ENCODE measurements at regions not wholly inside any gene's neighbourhood (a gene's known extent, or its start where the extent isn't known, plus 50 kb on each side); places are given as distances from the start of the nearest gene placed in this dataset.

DNA sequence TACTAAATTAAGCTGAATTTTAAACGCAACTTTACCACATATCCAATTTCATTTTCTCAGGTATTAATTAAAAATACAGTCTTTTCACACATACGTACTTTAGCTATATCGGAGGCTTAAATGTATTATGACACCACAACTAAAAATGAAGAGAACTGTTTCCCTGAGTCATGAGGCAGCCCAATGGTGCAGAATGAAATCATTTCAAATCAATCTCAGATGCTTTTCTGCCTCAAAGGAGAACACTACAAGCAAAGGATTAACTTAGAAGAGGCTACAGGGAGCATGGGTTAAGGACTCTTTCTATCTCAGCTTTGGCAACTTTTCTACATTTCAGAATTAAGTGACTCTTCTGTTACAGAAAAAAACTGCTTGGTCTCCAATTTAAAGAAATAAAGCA lies 516.3 kb upstream of the HTR2A start:
- H3K4me3 Mint-ChIP-seq = no peak overlapping the region
- H3K36me3 Mint-ChIP-seq (ENCODE audit: low read depth) = no peaks in the 10 kb centered on the region
- no peaks in the 10 kb centered on the region for H3K27me3 Mint-ChIP-seq
- H3K4me1 Mint-ChIP-seq = no peaks in the 10 kb centered on the region
- DNase-seq (no peak), ATAC-seq (no peak)
- no peaks in the 10 kb centered on the region for H3K9me3 ChIP-seq (ENCODE audit: control insufficient read depth, low read length, poor library complexity, severe bottlenecking)
- no peak overlapping the region for H3K27ac Mint-ChIP-seq

DNA sequence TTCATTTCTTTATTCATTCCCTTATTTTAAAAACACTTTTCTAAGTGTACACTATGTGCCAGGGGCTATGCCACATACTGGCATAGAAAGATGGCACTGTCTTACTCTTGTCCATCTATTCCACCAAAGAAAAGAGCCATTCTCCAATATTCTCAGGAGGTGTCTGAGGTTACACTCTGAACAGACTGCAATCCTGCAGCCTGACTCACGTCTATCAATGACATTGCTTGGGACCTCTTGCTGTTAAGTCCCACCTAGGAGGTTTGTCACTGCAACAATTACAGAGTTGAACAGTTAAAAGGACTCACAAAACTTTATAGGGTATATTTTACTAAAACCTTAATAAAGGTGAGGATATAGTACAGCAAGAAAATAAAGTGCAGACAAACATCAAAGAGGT lies 512.9 kb upstream of the HTR2A start:
- Mint-ChIP-seq H3K4me3 (no peak overlapping the region), H3K36me3 (ENCODE audit: low read depth) (no peaks in the 10 kb centered on the region), H3K27me3 (no peaks in the 10 kb centered on the region), H3K27ac (no peak overlapping the region), H3K4me1 (no peaks in the 10 kb centered on the region)
- DNase-seq = no peak
- no peaks in the 10 kb centered on the region for H3K9me3 ChIP-seq (ENCODE audit: control insufficient read depth, low read length, poor library complexity, severe bottlenecking)
- no peak for ATAC-seq

GRCh38 chr13:47408546-47409319 lies 511.9 kb upstream of the HTR2A start:
- H3K9me3 ChIP-seq (ENCODE audit: control insufficient read depth, low read length, poor library complexity, severe bottlenecking) = no peaks in the 10 kb centered on the region
- Mint-ChIP-seq H3K4me1 (no peaks in the 10 kb centered on the region), H3K27ac (no peak overlapping the region), H3K27me3 (no peaks in the 10 kb centered on the region), H3K4me3 (no peak overlapping the region), H3K36me3 (ENCODE audit: low read depth) (no peaks in the 10 kb centered on the region)
- ATAC-seq = no peak
- no peak for DNase-seq

DNA sequence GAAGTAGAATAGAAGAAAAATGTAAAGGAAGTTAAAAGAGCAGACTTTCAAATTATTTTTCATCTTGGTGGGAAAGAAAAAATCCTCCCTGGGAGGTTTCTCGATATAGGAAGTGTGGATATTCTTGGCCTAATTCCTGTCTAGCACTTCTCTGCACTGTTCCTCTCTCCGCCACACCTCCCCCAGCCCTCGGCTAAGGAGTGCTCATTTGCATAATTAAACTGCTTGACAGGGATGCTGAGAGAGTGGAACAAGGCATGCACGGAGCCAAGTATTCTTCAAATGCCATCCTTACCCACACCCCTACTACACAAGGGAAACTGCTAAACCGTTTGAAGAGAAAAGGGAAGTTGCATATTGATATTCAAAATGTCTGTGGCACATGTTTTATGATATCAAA lies 511.0 kb upstream of the HTR2A start:
- H3K27me3 Mint-ChIP-seq = no peaks in the 10 kb centered on the region
- no peaks in the 10 kb centered on the region for H3K4me1 Mint-ChIP-seq
- no peaks in the 10 kb centered on the region for H3K9me3 ChIP-seq (ENCODE audit: control insufficient read depth, low read length, poor library complexity, severe bottlenecking)
- H3K27ac Mint-ChIP-seq = no peak overlapping the region
- DNase-seq (no peak), ATAC-seq (no peak)
- H3K4me3 Mint-ChIP-seq = no peak overlapping the region
- no peaks in the 10 kb centered on the region for H3K36me3 Mint-ChIP-seq (ENCODE audit: low read depth)

DNA sequence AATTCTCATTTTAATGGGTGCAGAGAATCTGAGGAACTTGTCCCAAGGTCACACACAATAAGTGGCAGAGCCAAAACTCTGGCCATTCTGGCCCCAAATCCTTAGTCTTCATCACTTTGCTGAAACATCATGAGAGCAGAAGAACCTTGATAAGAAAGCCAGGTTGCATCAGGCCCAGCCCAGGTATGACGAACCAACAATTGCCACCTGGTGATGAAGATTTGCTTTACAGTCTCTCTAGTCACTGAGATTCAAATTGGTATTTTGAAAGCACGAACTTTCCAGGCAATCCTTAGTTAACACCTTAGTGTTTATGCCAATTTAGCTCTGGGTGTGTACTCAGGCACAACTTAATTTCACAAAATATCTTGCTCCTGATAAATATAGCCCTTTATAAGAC lies 502.7 kb upstream of the HTR2A start:
- no peak overlapping the region for H3K4me3 Mint-ChIP-seq
- H3K9me3 ChIP-seq (ENCODE audit: control insufficient read depth, low read length, poor library complexity, severe bottlenecking) = no peaks in the 10 kb centered on the region
- DNase-seq = no peak
- no peaks in the 10 kb centered on the region for H3K27me3 Mint-ChIP-seq
- no peak for ATAC-seq
- H3K27ac Mint-ChIP-seq = no peak overlapping the region
- H3K36me3 Mint-ChIP-seq (ENCODE audit: low read depth) = no peaks in the 10 kb centered on the region
- H3K4me1 Mint-ChIP-seq = no peaks in the 10 kb centered on the region

GRCh38 chr13:47397739-47398138 lies 500.9 kb upstream of the HTR2A start:
- H3K27ac Mint-ChIP-seq = no peak overlapping the region
- no peaks in the 10 kb centered on the region for H3K4me1 Mint-ChIP-seq
- no peak for ATAC-seq

DNA sequence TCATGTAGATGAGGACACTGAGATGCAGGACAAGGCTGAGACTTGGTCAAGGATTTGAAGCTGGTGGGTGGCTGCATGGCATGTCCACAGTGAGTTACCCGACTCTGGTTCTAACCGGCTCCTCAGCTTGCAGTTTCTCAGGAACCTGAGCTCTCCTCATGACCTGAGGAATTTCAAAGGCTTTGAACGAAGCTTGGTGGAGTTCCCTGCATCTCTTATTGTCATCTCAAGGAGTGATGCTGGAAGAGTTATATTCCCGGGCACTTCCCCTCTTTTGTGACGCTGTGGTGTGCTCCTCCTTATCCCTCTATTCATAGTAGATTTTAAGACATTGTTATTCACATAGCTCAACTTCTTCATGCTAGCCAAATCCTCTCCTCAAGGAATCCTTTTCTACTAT lies 500.1 kb upstream of the HTR2A start:
- ATAC-seq = no peak
- H3K27ac Mint-ChIP-seq = no peak overlapping the region

More at GRCh38 chr13:47397739-47398138, 500.9 kb upstream of the HTR2A start:
- no peak for DNase-seq
- no peaks in the 10 kb centered on the region for H3K9me3 ChIP-seq (ENCODE audit: control insufficient read depth, low read length, poor library complexity, severe bottlenecking)
- Mint-ChIP-seq H3K27me3 (no peaks in the 10 kb centered on the region), H3K36me3 (ENCODE audit: low read depth) (no peaks in the 10 kb centered on the region), H3K4me3 (no peak overlapping the region)

DNA sequence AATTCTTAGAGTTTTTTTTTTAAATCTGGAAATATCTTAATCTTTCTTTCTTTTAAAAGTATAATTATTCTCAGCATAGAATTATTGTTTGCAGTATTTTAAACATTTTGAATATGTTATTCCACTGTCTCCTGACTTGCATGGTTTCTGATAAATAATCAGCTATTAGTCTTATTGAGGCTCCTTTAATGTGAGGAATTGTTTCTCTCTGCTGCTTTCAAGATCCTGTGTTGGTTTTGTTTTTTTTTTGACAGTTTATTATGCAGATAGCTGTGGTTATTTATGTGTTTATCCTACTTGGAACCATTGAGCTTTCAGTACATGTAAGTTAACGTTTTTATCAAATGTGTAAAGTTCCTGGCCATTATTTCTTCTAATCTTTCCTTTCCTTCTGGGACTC lies 477.9 kb upstream of the HTR2A start:
- H3K36me3 Mint-ChIP-seq (ENCODE audit: low read depth) = no peaks in the 10 kb centered on the region
- no peaks in the 10 kb centered on the region for H3K9me3 ChIP-seq (ENCODE audit: control insufficient read depth, low read length, poor library complexity, severe bottlenecking)
- DNase-seq (no peak), ATAC-seq (no peak)
- H3K4me1 Mint-ChIP-seq = no peaks in the 10 kb centered on the region
- no peak overlapping the region for H3K27ac Mint-ChIP-seq
- no peak overlapping the region for H3K4me3 Mint-ChIP-seq
- no peaks in the 10 kb centered on the region for H3K27me3 Mint-ChIP-seq

More for the DNA sequence above, 500.1 kb upstream of the HTR2A start:
- no peak for DNase-seq
- Mint-ChIP-seq H3K4me1 (no peaks in the 10 kb centered on the region), H3K4me3 (no peak overlapping the region), H3K36me3 (ENCODE audit: low read depth) (no peaks in the 10 kb centered on the region), H3K27me3 (no peaks in the 10 kb centered on the region)
- no peaks in the 10 kb centered on the region for H3K9me3 ChIP-seq (ENCODE audit: control insufficient read depth, low read length, poor library complexity, severe bottlenecking)

DNA sequence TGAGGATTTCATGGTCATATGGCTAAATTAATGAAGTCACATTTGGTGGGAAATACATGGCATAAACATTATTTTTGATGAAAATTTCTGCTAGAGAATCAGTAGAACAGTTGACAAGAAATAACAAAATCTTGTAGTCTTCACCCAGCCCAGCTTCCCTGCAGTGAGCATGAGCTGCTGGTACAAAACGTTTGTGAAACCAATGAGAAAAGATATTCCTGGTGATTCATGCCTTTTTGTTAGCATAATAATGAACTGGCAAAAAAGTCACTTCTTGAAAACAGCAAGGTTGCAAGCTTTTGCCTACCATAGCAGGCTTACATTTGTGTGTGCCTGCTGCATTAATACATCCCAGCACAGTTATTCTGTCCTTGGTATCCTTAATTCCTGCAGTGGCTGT lies 475.9 kb upstream of the HTR2A start:
- H3K4me1 Mint-ChIP-seq = no peaks in the 10 kb centered on the region
- no peak overlapping the region for H3K4me3 Mint-ChIP-seq
- no peaks in the 10 kb centered on the region for H3K27me3 Mint-ChIP-seq
- DNase-seq (no peak), ATAC-seq (no peak)
- H3K9me3 ChIP-seq (ENCODE audit: control insufficient read depth, low read length, poor library complexity, severe bottlenecking) = no peaks in the 10 kb centered on the region
- no peaks in the 10 kb centered on the region for H3K36me3 Mint-ChIP-seq (ENCODE audit: low read depth)
- H3K27ac Mint-ChIP-seq = no peak overlapping the region

DNA sequence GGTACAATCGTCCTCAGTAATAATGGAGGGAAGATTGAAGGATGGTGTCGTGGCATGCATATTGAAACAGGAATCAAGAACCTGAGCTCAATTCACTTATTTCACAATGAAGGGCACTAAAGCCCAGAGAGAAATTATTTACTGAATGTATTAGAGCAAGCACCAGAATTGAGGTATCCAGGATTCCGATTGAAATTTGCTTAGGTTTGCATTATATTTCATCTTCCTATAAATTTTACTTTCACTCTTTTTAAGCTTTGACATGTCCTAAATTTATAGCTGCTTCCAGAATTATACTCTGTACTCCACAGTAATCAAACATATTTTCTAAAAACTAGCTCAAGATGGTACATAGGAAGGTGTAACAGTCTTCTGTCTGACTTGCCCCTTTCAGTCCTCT lies 454.9 kb upstream of the HTR2A start:
- Mint-ChIP-seq H3K36me3 (ENCODE audit: low read depth) (no peaks in the 10 kb centered on the region), H3K4me1 (no peaks in the 10 kb centered on the region), H3K4me3 (no peak overlapping the region), H3K27me3 (no peaks in the 10 kb centered on the region), H3K27ac (no peak overlapping the region)
- no peak for DNase-seq
- H3K9me3 ChIP-seq (ENCODE audit: control insufficient read depth, low read length, poor library complexity, severe bottlenecking) = no peaks in the 10 kb centered on the region
- ATAC-seq = no peak

DNA sequence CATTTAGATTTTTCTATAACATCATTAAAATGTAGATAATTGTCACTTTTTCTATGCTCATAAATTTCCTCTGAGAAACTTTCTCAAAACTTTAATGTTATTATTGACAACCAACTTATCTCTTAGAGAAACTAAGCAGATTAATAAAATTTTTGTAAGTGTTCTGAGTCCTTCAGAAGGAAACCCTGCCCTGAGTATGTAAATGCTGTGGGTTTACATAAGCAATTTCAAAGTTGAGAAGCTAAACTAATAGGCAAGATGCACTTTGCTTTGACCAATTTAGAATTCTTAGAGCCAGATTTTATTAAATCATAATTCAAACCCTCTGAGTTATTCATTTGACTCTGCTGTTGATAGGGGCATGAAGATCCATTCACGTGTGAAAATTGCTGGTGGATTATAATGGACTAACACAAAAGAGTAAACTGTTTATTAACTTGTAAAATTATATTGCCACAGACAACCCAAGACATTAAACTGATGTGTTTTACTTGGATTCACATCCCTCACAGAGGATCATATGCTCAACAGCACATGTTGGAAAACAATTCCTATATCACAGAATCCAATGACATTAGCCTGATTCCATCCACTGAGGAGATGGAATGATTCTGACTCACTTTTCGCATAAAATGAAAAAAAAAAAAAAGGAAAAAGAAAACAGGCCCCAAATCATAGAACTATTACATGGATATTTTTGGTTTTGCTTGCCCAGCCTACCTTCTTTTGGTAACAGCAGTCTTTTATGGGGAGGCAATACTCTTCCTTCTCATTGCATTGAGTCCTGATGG lies 453.7 kb upstream of the HTR2A start:
- Mint-ChIP-seq H3K27me3 (no peaks in the 10 kb centered on the region), H3K36me3 (ENCODE audit: low read depth) (no peaks in the 10 kb centered on the region), H3K4me1 (no peaks in the 10 kb centered on the region), H3K4me3 (no peak overlapping the region), H3K27ac (no peak overlapping the region)
- H3K9me3 ChIP-seq (ENCODE audit: control insufficient read depth, low read length, poor library complexity, severe bottlenecking) = no peaks in the 10 kb centered on the region
- DNase-seq = no peak
- ATAC-seq = no peak

- no peak overlapping the region for H3K27ac Mint-ChIP-seq
- no peaks in the 10 kb centered on the region for H3K9me3 ChIP-seq (ENCODE audit: control insufficient read depth, low read length, poor library complexity, severe bottlenecking)
- no peak overlapping the region for H3K4me3 Mint-ChIP-seq
- H3K36me3 Mint-ChIP-seq (ENCODE audit: low read depth) = no peaks in the 10 kb centered on the region
- DNase-seq = no peak
- no peaks in the 10 kb centered on the region for H3K4me1 Mint-ChIP-seq
- no peaks in the 10 kb centered on the region for H3K27me3 Mint-ChIP-seq
- ATAC-seq = no peak
Measured at GRCh38 chr13:47349211-47349610, 452.4 kb upstream of the HTR2A start.

DNA sequence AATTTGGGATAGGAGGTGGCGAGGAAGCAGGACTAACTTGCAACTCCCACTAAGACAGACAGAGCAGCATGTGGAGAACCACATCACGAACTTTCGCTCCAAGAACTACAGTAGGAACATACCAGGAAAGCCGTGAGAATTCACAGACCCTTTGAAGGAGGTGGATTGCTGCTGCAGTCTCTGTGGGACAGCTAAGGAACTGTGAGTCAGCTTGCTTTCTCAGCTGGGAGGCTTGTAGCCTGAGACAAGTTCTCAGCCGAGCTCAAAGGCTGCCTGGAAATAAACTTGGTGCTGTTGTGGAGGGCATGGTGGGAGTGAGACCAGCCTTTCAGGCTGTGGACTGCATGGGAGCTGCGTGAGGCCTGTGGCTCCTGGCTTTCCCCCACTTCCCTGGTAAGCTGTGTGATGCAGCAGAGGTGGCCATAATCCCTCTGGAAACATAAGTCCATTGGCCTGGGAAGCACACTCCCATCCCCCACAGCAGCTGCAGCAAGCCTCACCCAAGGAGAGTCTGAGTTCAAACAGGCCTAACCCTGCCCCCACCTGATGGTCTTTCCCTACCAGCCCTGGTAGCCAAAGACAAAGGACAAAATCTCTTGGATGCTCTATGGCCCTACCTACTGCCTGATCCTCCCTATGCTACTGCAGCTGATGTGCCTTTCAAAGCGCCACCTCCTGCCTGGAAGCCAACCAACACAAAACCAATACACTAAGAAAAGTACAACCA lies 441.1 kb upstream of the HTR2A start:
- no peak for ATAC-seq
- no peaks in the 10 kb centered on the region for H3K36me3 Mint-ChIP-seq (ENCODE audit: low read depth)
- DNase-seq = no peak
- no peaks in the 10 kb centered on the region for H3K4me1 Mint-ChIP-seq
- no peak overlapping the region for H3K4me3 Mint-ChIP-seq
- H3K27ac Mint-ChIP-seq = no peak overlapping the region
- H3K27me3 Mint-ChIP-seq = no peaks in the 10 kb centered on the region
- H3K9me3 ChIP-seq (ENCODE audit: control insufficient read depth, low read length, poor library complexity, severe bottlenecking) = no peaks in the 10 kb centered on the region
